ENCODE measurements at regions not wholly inside any gene's neighbourhood (a gene's known extent, or its start where the extent isn't known, plus 50 kb on each side); places are given as distances from the start of the nearest gene placed in this dataset.

GRCh38 chr14:46139649-46140048 is 511.9 kb downstream of the RPL10L start:
- Histone ChIP-seq H3K27me3 (ENCODE audit: insufficient read depth, low read length) (no peaks in the 10 kb centered on the region), H3K4me2 (ENCODE audit: low read length) (no peak overlapping the region), H2AFZ (ENCODE audit: low read depth, low read length) (no peak overlapping the region), H3K27ac (ENCODE audit: low read depth, low read length) (no peak overlapping the region), H3K9ac (ENCODE audit: low read length) (no peak overlapping the region), H3K36me3 (ENCODE audit: insufficient read depth, low read length) (no peaks in the 10 kb centered on the region), H4K20me1 (ENCODE audit: insufficient read depth, low read length) (no peaks in the 10 kb centered on the region), H3K9me3 (ENCODE audit: insufficient read depth, low read depth, low read length) (no peaks in the 10 kb centered on the region), H3K4me1 (ENCODE audit: insufficient read depth, low read length) (no peaks in the 10 kb centered on the region), H3K79me2 (ENCODE audit: insufficient read depth, low read length) (no peaks in the 10 kb centered on the region), H3K4me3 (ENCODE audit: insufficient read depth, low read depth, low read length) (no peak overlapping the region)
- no peak for TF ChIP-seq EZH2 (IDR thresholded peaks at IDR 0.05; ENCODE audit: insufficient read depth, low read length)
- no peak for TF ChIP-seq CTCF (IDR thresholded peaks at IDR 0.05; ENCODE audit: insufficient read depth, low read depth, low read length)
- Mint-ChIP-seq H3K27ac (ENCODE audit: unreplicated experiment) (no peak overlapping the region), H3K4me1 (ENCODE audit: low read depth, unreplicated experiment) (peaks cover 19% of the 10 kb centered on the region), H3K27me3 (ENCODE audit: low read depth, unreplicated experiment) (no peaks in the 10 kb centered on the region), H3K4me3 (ENCODE audit: unreplicated experiment) (no peak overlapping the region), H3K9me3 (ENCODE audit: unreplicated experiment) (no peaks in the 10 kb centered on the region), H3K36me3 (ENCODE audit: low read depth, unreplicated experiment) (no peaks in the 10 kb centered on the region)
- FAIRE-seq (no peak), DNase-seq (ENCODE audit: low read depth) (no peak)

GRCh38 chr14:46137786-46138185 is 513.8 kb downstream of the RPL10L start:
- Mint-ChIP-seq H3K27ac (ENCODE audit: unreplicated experiment) (no peak overlapping the region), H3K4me1 (ENCODE audit: low read depth, unreplicated experiment) (peaks cover 19% of the 10 kb centered on the region), H3K36me3 (ENCODE audit: low read depth, unreplicated experiment) (no peaks in the 10 kb centered on the region), H3K27me3 (ENCODE audit: low read depth, unreplicated experiment) (no peaks in the 10 kb centered on the region), H3K4me3 (ENCODE audit: unreplicated experiment) (no peak overlapping the region), H3K9me3 (ENCODE audit: unreplicated experiment) (no peaks in the 10 kb centered on the region)
- Histone ChIP-seq H2AFZ (ENCODE audit: low read depth, low read length) (no peak overlapping the region), H3K27ac (ENCODE audit: low read depth, low read length) (no peak overlapping the region), H3K79me2 (ENCODE audit: insufficient read depth, low read length) (no peaks in the 10 kb centered on the region), H3K4me2 (ENCODE audit: low read length) (no peak overlapping the region), H3K27me3 (ENCODE audit: insufficient read depth, low read length) (no peaks in the 10 kb centered on the region), H3K9ac (ENCODE audit: low read length) (no peak overlapping the region), H3K9me3 (ENCODE audit: insufficient read depth, low read depth, low read length) (no peaks in the 10 kb centered on the region), H4K20me1 (ENCODE audit: insufficient read depth, low read length) (no peaks in the 10 kb centered on the region), H3K4me1 (ENCODE audit: insufficient read depth, low read length) (no peaks in the 10 kb centered on the region), H3K36me3 (ENCODE audit: insufficient read depth, low read length) (no peaks in the 10 kb centered on the region), H3K4me3 (ENCODE audit: insufficient read depth, low read depth, low read length) (no peak overlapping the region)
- TF ChIP-seq EZH2 (IDR thresholded peaks at IDR 0.05; ENCODE audit: insufficient read depth, low read length) (no peak), CTCF (IDR thresholded peaks at IDR 0.05; ENCODE audit: insufficient read depth, low read depth, low read length) (no peak)
- no peak for DNase-seq (ENCODE audit: low read depth)
- FAIRE-seq: no peak

- DNase-seq (ENCODE audit: low read depth) (no peak), FAIRE-seq (no peak)
- Mint-ChIP-seq H3K27ac (ENCODE audit: unreplicated experiment) (peak overlapping the region; percentile 1), H3K4me3 (ENCODE audit: unreplicated experiment) (no peak overlapping the region), H3K4me1 (ENCODE audit: low read depth, unreplicated experiment) (peaks cover 19% of the 10 kb centered on the region), H3K9me3 (ENCODE audit: unreplicated experiment) (no peaks in the 10 kb centered on the region), H3K36me3 (ENCODE audit: low read depth, unreplicated experiment) (no peaks in the 10 kb centered on the region), H3K27me3 (ENCODE audit: low read depth, unreplicated experiment) (no peaks in the 10 kb centered on the region)
- Histone ChIP-seq H3K4me1 (ENCODE audit: insufficient read depth, low read length) (no peaks in the 10 kb centered on the region), H3K79me2 (ENCODE audit: insufficient read depth, low read length) (no peaks in the 10 kb centered on the region), H3K36me3 (ENCODE audit: insufficient read depth, low read length) (no peaks in the 10 kb centered on the region), H4K20me1 (ENCODE audit: insufficient read depth, low read length) (no peaks in the 10 kb centered on the region), H3K9me3 (ENCODE audit: insufficient read depth, low read depth, low read length) (no peaks in the 10 kb centered on the region), H3K9ac (ENCODE audit: low read length) (no peak overlapping the region), H3K4me2 (ENCODE audit: low read length) (no peak overlapping the region), H3K27ac (ENCODE audit: low read depth, low read length) (no peak overlapping the region), H3K27me3 (ENCODE audit: insufficient read depth, low read length) (no peaks in the 10 kb centered on the region), H3K4me3 (ENCODE audit: insufficient read depth, low read depth, low read length) (no peak overlapping the region), H2AFZ (ENCODE audit: low read depth, low read length) (no peak overlapping the region)
- TF ChIP-seq EZH2 (IDR thresholded peaks at IDR 0.05; ENCODE audit: insufficient read depth, low read length): no peak
These were observed 515.1 kb downstream of the RPL10L start for GRCh38 chr14:46136456-46136855.
